ENCODE measurements at regions not wholly inside any gene's neighbourhood (a gene's known extent, or its start where the extent isn't known, plus 50 kb on each side); places are given as distances from the start of the nearest gene placed in this dataset.

DNA sequence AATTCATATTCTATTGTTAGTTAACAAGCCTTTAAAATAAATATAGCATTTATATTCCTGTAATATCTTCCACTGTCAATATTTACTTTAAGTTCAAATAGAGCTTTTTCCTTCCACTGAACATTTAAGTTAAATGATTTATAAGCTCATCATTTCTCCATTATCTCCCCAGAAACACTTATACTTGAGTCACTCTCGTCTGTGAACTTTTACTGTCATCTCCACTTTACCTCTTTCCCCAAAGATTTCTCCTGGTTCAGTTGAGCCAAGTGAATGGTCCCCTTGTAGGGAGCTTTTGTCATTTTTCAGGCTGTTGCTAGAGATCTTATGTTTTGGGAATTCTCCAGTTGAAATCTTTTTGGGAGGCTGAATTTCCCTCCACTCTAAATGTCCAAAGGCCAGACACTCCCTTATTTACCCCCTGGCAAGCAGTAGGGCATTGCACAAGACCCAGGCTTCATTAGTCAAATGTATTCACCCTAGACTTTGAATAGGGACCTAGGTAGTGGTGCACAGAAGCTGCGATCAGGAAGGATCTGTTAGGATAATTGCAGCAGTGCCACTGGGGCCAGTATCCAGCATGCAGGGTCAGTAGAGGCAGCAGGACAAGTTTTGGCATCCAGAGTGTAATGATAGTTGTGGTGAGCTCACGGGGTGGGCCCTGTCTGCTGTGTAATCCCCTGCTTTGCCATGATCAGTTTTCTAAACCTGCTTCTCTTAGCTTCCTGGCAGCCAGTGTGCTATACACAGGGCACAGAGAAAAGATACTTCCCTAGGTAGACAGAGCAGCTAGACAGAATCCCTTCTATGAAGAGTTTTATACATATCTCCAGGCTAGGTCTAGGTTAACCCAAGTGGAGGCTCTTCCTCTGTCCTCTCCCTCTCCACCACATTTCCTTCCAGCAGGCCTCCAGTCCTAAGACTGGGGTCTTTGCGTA is 356.5 kb upstream of the SLCO3A1 start:
- TF ChIP-seq, protein P1, sequence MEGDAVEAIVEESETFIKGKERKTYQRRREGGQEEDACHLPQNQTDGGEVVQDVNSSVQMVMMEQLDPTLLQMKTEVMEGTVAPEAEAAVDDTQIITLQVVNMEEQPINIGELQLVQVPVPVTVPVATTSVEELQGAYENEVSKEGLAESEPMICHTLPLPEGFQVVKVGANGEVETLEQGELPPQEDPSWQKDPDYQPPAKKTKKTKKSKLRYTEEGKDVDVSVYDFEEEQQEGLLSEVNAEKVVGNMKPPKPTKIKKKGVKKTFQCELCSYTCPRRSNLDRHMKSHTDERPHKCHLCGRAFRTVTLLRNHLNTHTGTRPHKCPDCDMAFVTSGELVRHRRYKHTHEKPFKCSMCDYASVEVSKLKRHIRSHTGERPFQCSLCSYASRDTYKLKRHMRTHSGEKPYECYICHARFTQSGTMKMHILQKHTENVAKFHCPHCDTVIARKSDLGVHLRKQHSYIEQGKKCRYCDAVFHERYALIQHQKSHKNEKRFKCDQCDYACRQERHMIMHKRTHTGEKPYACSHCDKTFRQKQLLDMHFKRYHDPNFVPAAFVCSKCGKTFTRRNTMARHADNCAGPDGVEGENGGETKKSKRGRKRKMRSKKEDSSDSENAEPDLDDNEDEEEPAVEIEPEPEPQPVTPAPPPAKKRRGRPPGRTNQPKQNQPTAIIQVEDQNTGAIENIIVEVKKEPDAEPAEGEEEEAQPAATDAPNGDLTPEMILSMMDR (IDR thresholded peaks at IDR 0.05; ENCODE audit: insufficient read depth, low read length, poor library complexity, severe bottlenecking) = no peak
- no peaks in the 10 kb centered on the region for H3K27me3 ChIP-seq (replicated peaks; ENCODE audit: control insufficient read depth, insufficient read depth, low read length)
- H3K4me3 ChIP-seq (replicated peaks; ENCODE audit: low read depth, low read length) = no peak overlapping the region
- no peaks in the 10 kb centered on the region for H3K36me3 ChIP-seq (ENCODE audit: control insufficient read depth, insufficient read depth, low read length)
- no peak for DNase-seq (ENCODE audit: extremely low read depth, insufficient read length)

DNA sequence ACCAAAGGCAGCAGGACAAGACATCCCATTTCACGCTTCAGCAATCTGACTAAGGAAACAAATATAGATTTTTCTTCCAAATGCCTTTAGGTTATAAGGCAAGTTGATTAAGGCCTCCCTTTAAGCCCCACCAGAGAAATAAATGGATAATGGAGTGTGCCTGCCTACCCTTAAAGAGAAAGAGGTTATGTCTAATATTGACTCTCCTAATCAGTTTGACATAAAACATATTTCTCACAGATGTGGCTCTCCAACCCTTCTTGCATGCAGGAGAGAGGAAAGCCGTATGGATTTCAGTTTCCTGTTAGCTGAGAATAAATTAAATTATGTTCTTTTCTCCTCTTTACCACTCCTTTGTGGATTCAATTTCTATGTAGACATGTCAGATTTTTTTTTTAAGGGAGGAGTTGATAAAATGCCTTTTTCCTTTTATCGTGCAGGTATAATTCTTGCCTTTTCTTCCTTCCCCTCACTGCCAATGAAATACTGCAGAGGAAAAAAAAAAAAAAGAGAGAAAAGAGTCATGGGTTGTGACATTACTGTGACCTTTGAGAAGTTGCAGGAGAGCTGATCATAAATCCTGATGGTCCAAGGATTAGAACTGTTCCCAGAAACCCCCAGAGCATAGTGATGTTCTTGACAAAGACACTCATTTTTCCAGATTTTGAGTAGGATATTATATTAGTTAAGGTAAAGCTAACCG is 355.3 kb upstream of the SLCO3A1 start:
- no peaks in the 10 kb centered on the region for H3K36me3 ChIP-seq (ENCODE audit: control insufficient read depth, insufficient read depth, low read length)

DNA sequence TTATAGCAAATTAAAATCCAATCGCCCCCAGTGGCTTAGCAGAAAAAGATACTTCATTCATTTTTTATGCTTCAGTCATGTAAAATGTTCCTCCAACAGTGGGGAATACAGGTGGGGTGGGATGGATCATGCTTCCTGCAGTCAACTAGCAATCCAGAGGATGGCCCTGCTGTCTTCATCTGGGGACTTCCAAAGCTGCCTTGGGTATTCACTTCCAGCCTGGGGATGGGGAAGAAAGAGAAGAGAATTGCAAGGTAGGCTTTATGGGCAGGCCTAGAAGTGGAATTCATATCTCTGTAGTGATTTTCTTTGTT is 354.8 kb upstream of the SLCO3A1 start:
- H3K27me3 ChIP-seq (replicated peaks; ENCODE audit: control insufficient read depth, insufficient read depth, low read length) = no peaks in the 10 kb centered on the region
- no peaks in the 10 kb centered on the region for H3K36me3 ChIP-seq (ENCODE audit: control insufficient read depth, insufficient read depth, low read length)
- H3K4me3 ChIP-seq (replicated peaks; ENCODE audit: low read depth, low read length) = no peak overlapping the region
- DNase-seq (ENCODE audit: extremely low read depth, insufficient read length) = no peak
- TF ChIP-seq, protein P1 (IDR thresholded peaks at IDR 0.05; ENCODE audit: insufficient read depth, low read length, poor library complexity, severe bottlenecking) = no peak

More for the DNA sequence above, 355.3 kb upstream of the SLCO3A1 start:
- TF ChIP-seq, protein P1 (IDR thresholded peaks at IDR 0.05; ENCODE audit: insufficient read depth, low read length, poor library complexity, severe bottlenecking) = no peak
- Histone ChIP-seq H3K4me3 (replicated peaks; ENCODE audit: low read depth, low read length) (no peak overlapping the region), H3K27me3 (replicated peaks; ENCODE audit: control insufficient read depth, insufficient read depth, low read length) (no peaks in the 10 kb centered on the region)
- no peak for DNase-seq (ENCODE audit: extremely low read depth, insufficient read length)

DNA sequence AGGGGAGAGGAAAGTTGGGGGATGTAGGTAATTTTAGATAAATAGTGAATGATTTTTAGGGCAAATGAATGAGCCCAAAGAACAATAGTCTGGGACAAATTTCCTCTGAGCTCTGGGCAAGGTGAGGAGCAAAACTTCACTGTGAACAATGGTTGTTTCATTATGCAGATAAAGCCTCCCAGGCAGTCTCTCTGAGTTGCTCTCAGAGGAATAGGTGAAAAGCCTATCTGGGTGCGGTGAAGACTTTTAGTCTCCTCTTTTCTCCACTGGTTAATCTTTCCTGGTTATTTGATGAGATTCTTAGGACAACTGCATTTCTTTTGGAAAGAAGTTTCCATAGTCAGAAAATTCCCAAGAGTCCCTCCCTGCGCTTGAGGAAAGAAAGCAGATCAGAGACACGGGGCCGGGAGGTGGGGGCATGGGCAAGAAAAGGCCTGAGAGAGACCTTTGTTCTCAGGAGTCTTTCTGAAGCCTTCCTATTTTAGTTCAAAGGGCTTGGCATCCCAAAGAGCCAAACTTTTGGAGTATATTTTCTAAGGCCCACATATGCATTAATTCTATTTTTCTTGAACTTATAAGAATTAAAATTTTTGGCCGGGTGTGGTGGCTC is 353.6 kb upstream of the SLCO3A1 start:
- H3K36me3 ChIP-seq (ENCODE audit: control insufficient read depth, insufficient read depth, low read length) = no peaks in the 10 kb centered on the region
- TF ChIP-seq, protein P1 (IDR thresholded peaks at IDR 0.05; ENCODE audit: insufficient read depth, low read length, poor library complexity, severe bottlenecking) = no peak
- no peak for DNase-seq (ENCODE audit: extremely low read depth, insufficient read length)
- no peak overlapping the region for H3K4me3 ChIP-seq (replicated peaks; ENCODE audit: low read depth, low read length)
- no peaks in the 10 kb centered on the region for H3K27me3 ChIP-seq (replicated peaks; ENCODE audit: control insufficient read depth, insufficient read depth, low read length)

DNA sequence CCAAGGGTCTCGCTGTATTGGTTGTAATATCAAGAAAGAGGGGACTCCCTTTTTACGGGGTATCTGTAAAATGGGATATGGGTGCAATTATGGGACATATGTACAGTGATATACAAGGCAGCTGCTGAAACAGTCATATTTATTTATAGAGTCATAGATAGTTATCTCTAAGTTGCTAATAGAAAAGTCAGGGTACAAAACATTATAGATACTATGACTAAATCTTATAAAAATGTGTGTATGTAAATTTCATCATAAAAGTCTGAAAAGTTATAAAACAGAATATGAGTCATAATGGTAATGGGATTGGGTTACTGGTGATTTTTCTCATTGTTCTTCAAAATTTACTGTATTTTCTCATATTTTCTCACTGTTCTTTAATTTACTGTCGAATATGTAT is 344.9 kb upstream of the SLCO3A1 start:
- H3K27me3 ChIP-seq (replicated peaks; ENCODE audit: control insufficient read depth, insufficient read depth, low read length) = no peaks in the 10 kb centered on the region; the same call in 1 of the 2 replicates
- no peaks in the 10 kb centered on the region for H3K36me3 ChIP-seq (ENCODE audit: control insufficient read depth, insufficient read depth, low read length)
- DNase-seq (ENCODE audit: extremely low read depth, insufficient read length) = no peak
- H3K4me3 ChIP-seq (replicated peaks; ENCODE audit: low read depth, low read length) = no peak overlapping the region
- TF ChIP-seq, protein P1 (IDR thresholded peaks at IDR 0.05; ENCODE audit: insufficient read depth, low read length, poor library complexity, severe bottlenecking) = no peak

Measured in GM06990 (cell line).